HUES6 (cell line): ENCODE measurements at regions not wholly inside any gene's neighbourhood (a gene's known extent, or its start where the extent isn't known, plus 50 kb on each side); places are given as distances from the start of the nearest gene placed in this dataset.

Experiments
- H3K27ac ChIP-seq: 2 replicates; pipeline ENCODE4 v1.7.0; 2013; ENCODE audit warnings: low read depth, mild to moderate bottlenecking, low read length, inconsistent platforms
- H3K27me3 ChIP-seq: 2 replicates; pipeline ENCODE4 v1.6.1; 2013; ENCODE audit warnings: low read length; ENCODE audit not compliant: control insufficient read depth, insufficient read depth
- H3K36me3 ChIP-seq: 2 replicates; pipeline ENCODE4 v1.6.1; 2013; ENCODE audit warnings: low read length; ENCODE audit not compliant: control insufficient read depth, insufficient read depth
- H3K4me1 ChIP-seq: 2 replicates; pipeline ENCODE4 v1.6.1; 2013; ENCODE audit warnings: low read length; ENCODE audit not compliant: control insufficient read depth, insufficient read depth
- H3K4me3 ChIP-seq: 2 replicates; pipeline ENCODE4 v1.5.1; 2013; ENCODE audit warnings: low read depth, low read length
- H3K9ac ChIP-seq: one replicate; pipeline ENCODE4 v1.6.1; 2013; ENCODE audit warnings: mild to moderate bottlenecking, low read length
- H3K9me3 ChIP-seq: 2 replicates; pipeline ENCODE4 v1.6.1; 2013; ENCODE audit warnings: low read depth, low read length; ENCODE audit not compliant: control insufficient read depth, insufficient read depth

DNA sequence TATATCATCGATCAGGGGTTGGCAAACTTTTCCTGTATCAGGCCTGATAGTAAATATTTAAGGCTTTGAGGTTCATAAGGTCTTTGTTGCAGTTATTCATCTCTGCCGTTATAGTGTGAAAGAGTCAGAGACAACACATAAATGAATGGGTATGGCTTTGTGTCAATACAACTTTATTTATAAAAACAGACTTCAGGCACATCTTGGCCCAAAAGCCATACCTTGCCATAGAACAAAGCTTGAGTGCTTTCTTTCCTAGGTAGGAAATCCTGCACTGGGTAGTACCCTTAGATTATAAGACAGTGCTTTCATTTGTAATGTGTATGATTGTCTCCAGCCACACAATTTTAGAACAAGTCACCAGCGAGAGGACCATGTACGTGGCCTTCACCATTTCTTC lies 58.9 kb upstream of the MAGI1 start:
- no peaks in the 10 kb centered on the region for H3K36me3 ChIP-seq
- H3K4me3 ChIP-seq = no peak overlapping the region
- H3K4me1 ChIP-seq = no peaks in the 10 kb centered on the region
- H3K9me3 ChIP-seq = peaks cover 7% of the 10 kb centered on the region; the same call in 1 of the 2 replicates
- no peak overlapping the region for H3K27ac ChIP-seq
- no peak overlapping the region for H3K9ac ChIP-seq
- no peaks in the 10 kb centered on the region for H3K27me3 ChIP-seq

DNA sequence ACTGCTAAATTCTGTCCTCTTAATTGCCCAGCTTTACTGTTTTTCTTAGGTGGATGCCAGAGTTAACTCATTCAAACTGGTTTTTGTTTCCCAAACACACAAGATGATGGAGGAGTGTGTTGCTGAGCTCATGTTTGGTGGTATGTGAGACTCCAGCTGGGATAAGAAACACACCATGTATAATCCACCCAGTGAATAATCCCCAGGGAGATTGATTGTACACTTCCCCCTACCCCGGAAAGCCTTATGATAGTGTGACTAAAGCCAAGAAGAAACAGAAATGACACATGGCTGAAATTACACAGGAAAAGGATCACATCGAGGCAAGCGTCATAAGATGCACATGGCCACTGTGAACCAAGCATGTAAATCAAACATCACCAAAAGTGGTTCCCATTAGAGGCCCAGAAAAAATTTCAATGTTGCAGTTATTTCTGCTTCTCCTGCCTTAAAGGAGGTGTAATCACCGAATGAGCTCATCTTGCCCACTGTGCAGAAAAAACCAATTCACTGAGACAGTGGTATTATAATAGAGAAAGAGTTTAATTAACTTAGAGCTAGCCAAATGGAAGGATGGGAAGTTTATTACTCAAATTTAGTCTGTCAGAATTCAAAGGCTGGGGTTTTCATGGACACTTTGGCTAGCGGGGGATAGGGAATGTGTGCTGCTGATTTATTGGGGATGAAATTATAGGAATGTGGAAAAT lies 56.7 kb upstream of the MAGI1 start:
- Histone ChIP-seq H3K9me3 (peaks cover 7% of the 10 kb centered on the region; the same call in 1 of the 2 replicates), H3K27me3 (no peaks in the 10 kb centered on the region), H3K27ac (no peak overlapping the region), H3K4me1 (no peaks in the 10 kb centered on the region), H3K9ac (no peak overlapping the region), H3K4me3 (no peak overlapping the region), H3K36me3 (no peaks in the 10 kb centered on the region)

DNA sequence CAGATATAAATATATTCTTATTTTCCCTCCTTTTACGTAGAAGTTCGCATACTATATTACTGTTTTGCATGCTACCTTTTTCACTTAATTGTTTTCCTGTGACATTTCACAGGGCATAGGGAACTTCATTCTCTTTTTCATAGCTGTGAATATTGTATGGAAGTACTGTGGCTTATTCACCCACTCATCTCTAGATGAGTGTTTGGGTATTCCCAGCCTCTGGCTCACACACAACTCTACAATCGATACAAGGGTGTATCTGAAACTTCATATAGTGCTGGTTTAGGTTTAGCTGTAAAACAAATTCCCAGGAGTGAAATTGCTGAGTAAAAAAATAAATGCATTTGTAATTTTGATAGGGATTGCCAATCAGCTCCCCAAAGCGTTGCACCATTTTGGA lies 55.3 kb upstream of the MAGI1 start:
- no peaks in the 10 kb centered on the region for H3K27me3 ChIP-seq
- no peak overlapping the region for H3K9ac ChIP-seq
- H3K4me3 ChIP-seq = no peak overlapping the region
- peaks cover 7% of the 10 kb centered on the region; the same call in 1 of the 2 replicates for H3K9me3 ChIP-seq
- H3K4me1 ChIP-seq = no peaks in the 10 kb centered on the region
- H3K36me3 ChIP-seq = no peaks in the 10 kb centered on the region
- H3K27ac ChIP-seq = no peak overlapping the region

DNA sequence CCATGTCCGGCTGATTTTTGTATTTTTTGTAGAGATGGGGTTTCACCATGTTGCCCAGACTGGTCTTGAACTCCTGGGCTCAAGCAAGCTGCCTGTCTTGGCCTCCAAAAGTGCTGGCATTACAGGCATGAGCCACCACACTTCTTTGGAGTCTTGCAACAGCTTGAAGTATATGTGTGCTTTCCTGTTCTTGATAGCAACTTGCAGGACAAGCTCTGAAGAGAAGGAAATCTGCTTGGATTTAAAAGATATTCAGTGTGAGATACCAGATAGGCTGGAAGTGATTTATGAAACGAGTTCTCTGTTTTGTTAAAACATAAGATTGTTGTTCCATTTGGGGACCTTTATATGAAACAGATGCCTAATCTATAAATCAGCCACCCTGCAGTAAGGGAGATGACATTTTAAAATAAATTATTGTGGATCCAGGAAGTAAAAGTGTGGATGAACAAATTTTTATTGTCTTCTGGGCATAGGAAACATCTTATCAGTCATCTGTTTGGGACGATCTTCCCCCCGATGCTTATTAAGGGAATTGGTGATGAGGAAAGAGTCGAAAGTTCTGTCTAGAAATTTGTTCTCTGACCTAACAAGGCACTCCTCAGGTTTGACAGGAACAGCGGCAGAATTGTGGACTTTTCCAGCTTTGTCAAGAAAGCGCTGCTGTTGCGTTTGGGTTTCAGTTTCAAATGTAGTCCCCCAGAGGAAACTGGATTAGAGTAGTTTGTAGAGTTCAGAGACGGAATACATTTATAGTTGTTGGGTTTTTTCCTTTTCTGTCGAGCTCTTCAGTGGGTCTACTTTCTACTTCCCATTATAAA lies 53.7 kb upstream of the MAGI1 start:
- no peaks in the 10 kb centered on the region for H3K36me3 ChIP-seq
- H3K27ac ChIP-seq = no peak overlapping the region
- peaks cover 7% of the 10 kb centered on the region; the same call in 1 of the 2 replicates for H3K9me3 ChIP-seq
- no peaks in the 10 kb centered on the region for H3K27me3 ChIP-seq
- no peak overlapping the region for H3K9ac ChIP-seq
- no peaks in the 10 kb centered on the region for H3K4me1 ChIP-seq
- no peak overlapping the region for H3K4me3 ChIP-seq
